Astrocyte (in vitro differentiated cells and primary cell): ENCODE measurements at regions not wholly inside any gene's neighbourhood (a gene's known extent, or its start where the extent isn't known, plus 50 kb on each side); places are given as distances from the start of the nearest gene placed in this dataset.

Source experiments
- DNase-seq: peaks from one replicate; pipeline ENCODE4 v3.0.0-alpha.2; 2010; ENCODE audit warnings: low read depth
- FAIRE-seq: peaks from 2 replicates; lab custom pipeline; 2011; peaks lifted over from hg19 to GRCh38; lab: Jason Lieb, UNC
- H2AFZ ChIP-seq: 2 replicates; pipeline ENCODE4 v1.6.0; 2012; ENCODE audit warnings: low read depth, low read length, inconsistent platforms
- H3K27ac ChIP-seq: 2 replicates; pipeline ENCODE4 v1.5.1; 2011; ENCODE audit warnings: low read depth, low read length, inconsistent platforms
- H3K27me3 ChIP-seq: 2 replicates; pipeline ENCODE4 v1.6.0; 2011; ENCODE audit warnings: low read length, inconsistent platforms; ENCODE audit not compliant: insufficient read depth
- H3K36me3 ChIP-seq: 2 replicates; pipeline ENCODE4 v1.5.1; 2011; ENCODE audit warnings: low read length, inconsistent platforms; ENCODE audit not compliant: insufficient read depth
- H3K4me1 ChIP-seq: 2 replicates; pipeline ENCODE4 v1.5.1; 2011; ENCODE audit warnings: low read length, inconsistent platforms; ENCODE audit not compliant: insufficient read depth
- H3K4me2 ChIP-seq: 2 replicates; pipeline ENCODE4 v1.6.0; 2012; ENCODE audit warnings: low read length, inconsistent platforms
- H3K4me3 ChIP-seq: 2 replicates; pipeline ENCODE4 v1.5.1; 2011; ENCODE audit warnings: low read depth, mild to moderate bottlenecking, low read length, inconsistent platforms; ENCODE audit not compliant: insufficient read depth
- H3K79me2 ChIP-seq: 2 replicates; pipeline ENCODE4 v1.6.0; 2012; ENCODE audit warnings: mild to moderate bottlenecking, low read length, inconsistent platforms; ENCODE audit not compliant: insufficient read depth
- H3K9ac ChIP-seq: 2 replicates; pipeline ENCODE4 v1.6.0; 2012; ENCODE audit warnings: mild to moderate bottlenecking, low read length, inconsistent platforms
- H3K9me3 ChIP-seq: 2 replicates; pipeline ENCODE4 v1.5.1; 2012; ENCODE audit warnings: low read depth, mild to moderate bottlenecking, low read length, inconsistent platforms; ENCODE audit not compliant: insufficient read depth
- H4K20me1 ChIP-seq: 2 replicates; pipeline ENCODE4 v1.6.0; 2012; ENCODE audit warnings: low read length, inconsistent platforms; ENCODE audit not compliant: insufficient read depth
- H3K27ac Mint-ChIP-seq: one replicate; pipeline ENCODE4 v1.8.0; 2021; ENCODE audit warnings: mild to moderate bottlenecking, mixed read lengths; ENCODE audit not compliant: unreplicated experiment
- H3K27me3 Mint-ChIP-seq: one replicate; pipeline ENCODE4 v1.8.0; 2021; ENCODE audit warnings: low read depth, mixed read lengths; ENCODE audit not compliant: unreplicated experiment
- H3K36me3 Mint-ChIP-seq: one replicate; pipeline ENCODE4 v1.8.0; 2021; ENCODE audit warnings: low read depth, mixed read lengths; ENCODE audit not compliant: unreplicated experiment
- H3K4me1 Mint-ChIP-seq: one replicate; pipeline ENCODE4 v1.8.0; 2021; ENCODE audit warnings: low read depth, mixed read lengths; ENCODE audit not compliant: unreplicated experiment
- H3K4me3 Mint-ChIP-seq: one replicate; pipeline ENCODE4 v1.8.0; 2021; ENCODE audit warnings: mild to moderate bottlenecking, moderate library complexity, mixed read lengths; ENCODE audit not compliant: unreplicated experiment
- H3K9me3 Mint-ChIP-seq: one replicate; pipeline ENCODE4 v1.8.0; 2021; ENCODE audit warnings: mild to moderate bottlenecking, mixed read lengths; ENCODE audit not compliant: unreplicated experiment
- EZH2 ChIP-seq: IDR thresholded peaks from 2 replicates; pipeline ENCODE4 v1.6.1; 2012; ENCODE audit warnings: mild to moderate bottlenecking, low read length, inconsistent platforms; ENCODE audit not compliant: insufficient read depth
- TF ChIP-seq, protein P1 (sequence below): IDR thresholded peaks from 2 replicates; pipeline ENCODE4 v1.5.1; 2011; ENCODE audit warnings: low read depth, mild to moderate bottlenecking, inconsistent platforms, low read length, moderate library complexity; ENCODE audit not compliant: insufficient read depth

DNA sequence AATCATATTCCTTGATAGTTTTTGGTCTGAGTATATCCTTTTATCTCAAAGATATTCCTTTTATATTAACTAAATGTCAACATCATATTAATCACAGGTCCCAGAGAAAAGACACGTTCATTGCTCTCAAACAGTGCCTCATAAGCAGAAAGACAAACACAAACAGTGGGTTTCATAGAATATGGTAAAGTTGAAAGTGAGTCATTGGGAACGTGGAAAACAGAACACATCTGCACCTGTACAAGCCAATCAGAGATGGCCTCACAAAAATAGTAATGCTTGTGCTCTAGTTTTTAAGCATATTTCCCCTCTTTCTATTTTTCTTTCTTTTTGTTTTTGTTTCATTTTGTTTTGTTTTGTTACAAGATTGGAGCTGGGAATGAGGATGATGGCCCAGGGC is 328.4 kb upstream of the MAP2 start:
- no peaks in the 10 kb centered on the region for H3K36me3 Mint-ChIP-seq

DNA sequence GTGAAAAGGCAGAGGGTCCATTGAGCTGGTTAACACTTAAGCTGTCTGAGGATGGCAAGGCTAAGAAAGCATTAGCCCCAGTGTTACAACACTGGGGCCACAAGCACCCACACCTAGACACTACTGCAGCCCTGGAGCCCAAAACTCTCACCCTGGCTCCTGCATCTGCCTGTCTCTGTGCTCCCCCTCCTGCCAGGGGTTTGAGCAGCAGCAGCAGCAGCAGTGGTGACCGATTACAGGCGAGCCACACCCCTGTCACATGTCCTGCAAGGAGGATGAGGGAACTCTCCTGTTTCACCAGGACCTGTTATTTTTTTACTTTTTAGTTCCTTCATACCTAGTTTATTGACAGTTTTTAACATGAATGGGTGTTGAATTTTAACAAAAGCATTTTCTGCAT is 326.7 kb upstream of the MAP2 start:
- FAIRE-seq (no peak), DNase-seq (no peak)
- H3K4me2 ChIP-seq, result no peak overlapping the region
- Mint-ChIP-seq H3K27me3 (no peaks in the 10 kb centered on the region), H3K4me3 (no peak overlapping the region), H3K4me1 (peaks cover 13% of the 10 kb centered on the region), H3K36me3 (no peaks in the 10 kb centered on the region), H3K9me3 (no peaks in the 10 kb centered on the region), H3K27ac (no peak overlapping the region)
- no peaks in the 10 kb centered on the region for H3K4me1 ChIP-seq
- TF ChIP-seq EZH2, result no peak
- TF ChIP-seq, protein P1, sequence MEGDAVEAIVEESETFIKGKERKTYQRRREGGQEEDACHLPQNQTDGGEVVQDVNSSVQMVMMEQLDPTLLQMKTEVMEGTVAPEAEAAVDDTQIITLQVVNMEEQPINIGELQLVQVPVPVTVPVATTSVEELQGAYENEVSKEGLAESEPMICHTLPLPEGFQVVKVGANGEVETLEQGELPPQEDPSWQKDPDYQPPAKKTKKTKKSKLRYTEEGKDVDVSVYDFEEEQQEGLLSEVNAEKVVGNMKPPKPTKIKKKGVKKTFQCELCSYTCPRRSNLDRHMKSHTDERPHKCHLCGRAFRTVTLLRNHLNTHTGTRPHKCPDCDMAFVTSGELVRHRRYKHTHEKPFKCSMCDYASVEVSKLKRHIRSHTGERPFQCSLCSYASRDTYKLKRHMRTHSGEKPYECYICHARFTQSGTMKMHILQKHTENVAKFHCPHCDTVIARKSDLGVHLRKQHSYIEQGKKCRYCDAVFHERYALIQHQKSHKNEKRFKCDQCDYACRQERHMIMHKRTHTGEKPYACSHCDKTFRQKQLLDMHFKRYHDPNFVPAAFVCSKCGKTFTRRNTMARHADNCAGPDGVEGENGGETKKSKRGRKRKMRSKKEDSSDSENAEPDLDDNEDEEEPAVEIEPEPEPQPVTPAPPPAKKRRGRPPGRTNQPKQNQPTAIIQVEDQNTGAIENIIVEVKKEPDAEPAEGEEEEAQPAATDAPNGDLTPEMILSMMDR, result no peak
- no peak overlapping the region for H2AFZ ChIP-seq
- no peaks in the 10 kb centered on the region for H3K79me2 ChIP-seq
- no peaks in the 10 kb centered on the region for H3K9me3 ChIP-seq
- H3K9ac ChIP-seq, result no peak overlapping the region
- no peaks in the 10 kb centered on the region for H4K20me1 ChIP-seq
- H3K27me3 ChIP-seq, result no peaks in the 10 kb centered on the region
- H3K4me3 ChIP-seq, result no peak overlapping the region
- H3K36me3 ChIP-seq, result no peaks in the 10 kb centered on the region
- no peak overlapping the region for H3K27ac ChIP-seq

More for the DNA sequence above, 328.4 kb upstream of the MAP2 start:
- Histone ChIP-seq H3K4me3 (no peak overlapping the region), H2AFZ (no peak overlapping the region), H4K20me1 (no peaks in the 10 kb centered on the region), H3K4me1 (no peaks in the 10 kb centered on the region), H3K27me3 (no peaks in the 10 kb centered on the region), H3K9ac (no peak overlapping the region), H3K4me2 (no peak overlapping the region), H3K36me3 (no peaks in the 10 kb centered on the region), H3K79me2 (no peaks in the 10 kb centered on the region), H3K9me3 (no peaks in the 10 kb centered on the region), H3K27ac (no peak overlapping the region)
- FAIRE-seq, result no peak
- no peak overlapping the region for H3K27ac Mint-ChIP-seq
- no peaks in the 10 kb centered on the region for H3K9me3 Mint-ChIP-seq
- no peak for DNase-seq
- peaks cover 16% of the 10 kb centered on the region for H3K4me1 Mint-ChIP-seq
- no peak for TF ChIP-seq EZH2
- TF ChIP-seq, protein P1, result no peak
- H3K4me3 Mint-ChIP-seq, result no peak overlapping the region
- H3K27me3 Mint-ChIP-seq, result no peaks in the 10 kb centered on the region

DNA sequence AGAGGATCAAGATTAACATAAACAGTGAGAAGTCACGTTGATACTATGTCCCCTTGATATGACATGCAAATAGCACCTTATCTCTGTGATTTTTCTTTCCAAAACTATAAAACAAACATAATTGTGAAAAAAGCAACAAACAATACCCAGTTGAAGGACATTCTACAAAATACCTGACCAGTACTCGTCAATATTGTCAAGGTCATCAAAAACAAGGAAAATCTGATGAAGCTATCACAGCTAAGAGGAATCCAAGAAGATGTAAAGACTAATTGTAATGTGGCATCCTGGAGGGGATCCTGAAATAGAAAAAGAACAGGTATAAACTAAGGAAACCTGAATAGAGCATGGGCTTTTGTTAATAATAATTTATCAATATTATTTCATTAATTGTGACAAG is 321.5 kb upstream of the MAP2 start:
- H3K27ac ChIP-seq, result no peak overlapping the region
- H3K4me3 ChIP-seq, result no peak overlapping the region
- TF ChIP-seq, protein P1, result no peak
- no peak for TF ChIP-seq EZH2
- no peaks in the 10 kb centered on the region for H3K27me3 ChIP-seq
- no peaks in the 10 kb centered on the region for H3K9me3 ChIP-seq
- no peak overlapping the region for H3K4me2 ChIP-seq
- H3K27ac Mint-ChIP-seq, result no peak overlapping the region
- no peaks in the 10 kb centered on the region for H3K9me3 Mint-ChIP-seq
- H3K27me3 Mint-ChIP-seq, result no peaks in the 10 kb centered on the region
- no peak overlapping the region for H2AFZ ChIP-seq
- no peaks in the 10 kb centered on the region for H4K20me1 ChIP-seq
- H3K4me1 Mint-ChIP-seq, result no peaks in the 10 kb centered on the region
- H3K4me1 ChIP-seq, result no peaks in the 10 kb centered on the region
- no peaks in the 10 kb centered on the region for H3K79me2 ChIP-seq
- no peak overlapping the region for H3K9ac ChIP-seq
- DNase-seq (no peak), FAIRE-seq (no peak)
- no peaks in the 10 kb centered on the region for H3K36me3 Mint-ChIP-seq
- H3K4me3 Mint-ChIP-seq, result no peak overlapping the region
- no peaks in the 10 kb centered on the region for H3K36me3 ChIP-seq
